ENCODE measurements at regions not wholly inside any gene's neighbourhood (a gene's known extent, or its start where the extent isn't known, plus 50 kb on each side); places are given as distances from the start of the nearest gene placed in this dataset.

DNA sequence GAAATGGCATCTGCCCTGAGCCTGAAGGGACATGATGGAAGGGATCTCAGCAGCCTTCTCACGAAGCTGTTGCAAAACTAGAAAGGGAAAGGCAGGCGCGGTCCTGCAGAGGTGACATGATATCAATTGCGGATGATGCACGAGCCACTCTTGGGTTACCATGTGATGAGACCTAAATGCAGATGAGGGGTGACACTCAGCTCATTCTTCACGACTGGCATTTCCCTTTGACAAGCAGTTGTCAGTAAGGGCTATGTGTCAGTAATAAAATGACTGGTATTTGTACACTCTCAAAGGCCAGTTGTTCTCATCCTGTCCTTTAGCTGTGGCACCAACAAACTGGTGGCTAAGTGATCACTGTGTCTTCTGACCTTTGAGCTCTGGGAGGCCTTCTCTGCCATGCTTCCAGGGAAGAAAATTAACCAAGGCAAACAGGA lies 273.6 kb downstream of the ETAA1 start:
- TF ChIP-seq, protein P1, sequence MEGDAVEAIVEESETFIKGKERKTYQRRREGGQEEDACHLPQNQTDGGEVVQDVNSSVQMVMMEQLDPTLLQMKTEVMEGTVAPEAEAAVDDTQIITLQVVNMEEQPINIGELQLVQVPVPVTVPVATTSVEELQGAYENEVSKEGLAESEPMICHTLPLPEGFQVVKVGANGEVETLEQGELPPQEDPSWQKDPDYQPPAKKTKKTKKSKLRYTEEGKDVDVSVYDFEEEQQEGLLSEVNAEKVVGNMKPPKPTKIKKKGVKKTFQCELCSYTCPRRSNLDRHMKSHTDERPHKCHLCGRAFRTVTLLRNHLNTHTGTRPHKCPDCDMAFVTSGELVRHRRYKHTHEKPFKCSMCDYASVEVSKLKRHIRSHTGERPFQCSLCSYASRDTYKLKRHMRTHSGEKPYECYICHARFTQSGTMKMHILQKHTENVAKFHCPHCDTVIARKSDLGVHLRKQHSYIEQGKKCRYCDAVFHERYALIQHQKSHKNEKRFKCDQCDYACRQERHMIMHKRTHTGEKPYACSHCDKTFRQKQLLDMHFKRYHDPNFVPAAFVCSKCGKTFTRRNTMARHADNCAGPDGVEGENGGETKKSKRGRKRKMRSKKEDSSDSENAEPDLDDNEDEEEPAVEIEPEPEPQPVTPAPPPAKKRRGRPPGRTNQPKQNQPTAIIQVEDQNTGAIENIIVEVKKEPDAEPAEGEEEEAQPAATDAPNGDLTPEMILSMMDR (IDR thresholded peaks at IDR 0.05; ENCODE audit: insufficient read depth, low read depth, low read length, missing control alignments): no peak
- no peak for DNase-seq (ENCODE audit: low read depth)
- H3K4me3 ChIP-seq (ENCODE audit: low read length): no peak overlapping the region

DNA sequence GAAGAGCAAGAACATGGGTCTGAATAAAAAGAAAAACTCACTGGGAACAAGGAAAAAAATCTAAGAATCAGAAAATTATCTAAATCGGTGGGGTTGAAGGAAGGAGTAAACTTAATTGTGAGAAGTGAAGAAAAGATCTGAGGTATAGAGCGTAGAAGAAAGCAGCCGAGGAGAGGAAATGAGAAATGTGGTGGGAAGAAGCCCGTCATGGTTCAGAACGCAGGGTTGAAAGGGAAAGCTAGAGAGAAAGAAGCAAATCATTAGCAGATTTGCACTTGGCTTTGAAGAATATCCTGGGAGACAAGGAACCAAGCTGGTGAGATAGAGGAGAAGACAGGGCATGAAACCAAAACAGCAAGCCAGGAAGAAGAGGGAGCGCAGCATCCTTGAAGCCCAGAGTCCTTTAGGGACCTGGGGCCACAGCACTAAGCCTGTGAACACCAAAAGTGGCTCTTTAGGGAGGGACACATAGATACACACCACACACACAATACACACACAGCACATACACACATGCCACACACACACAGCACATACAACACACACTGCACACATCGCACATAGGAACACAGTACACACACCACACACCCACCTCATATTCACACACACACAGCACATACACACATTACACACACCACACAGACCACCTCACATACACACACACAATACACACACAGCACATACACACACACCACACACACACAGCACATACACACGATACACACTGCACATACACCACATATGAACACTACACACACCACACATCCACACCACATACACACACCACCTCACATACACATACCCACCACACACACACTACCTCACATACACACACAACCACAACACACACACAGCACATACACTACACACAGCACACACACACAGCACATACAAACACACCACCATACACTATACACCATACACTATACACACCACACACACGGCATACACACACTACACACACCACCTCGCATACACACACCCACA lies 274.6 kb downstream of the ETAA1 start:
- no peak for DNase-seq (ENCODE audit: low read depth)
- H3K4me3 ChIP-seq (ENCODE audit: low read length): no peak overlapping the region
- TF ChIP-seq, protein P1 (IDR thresholded peaks at IDR 0.05; ENCODE audit: insufficient read depth, low read depth, low read length, missing control alignments): no peak

DNA sequence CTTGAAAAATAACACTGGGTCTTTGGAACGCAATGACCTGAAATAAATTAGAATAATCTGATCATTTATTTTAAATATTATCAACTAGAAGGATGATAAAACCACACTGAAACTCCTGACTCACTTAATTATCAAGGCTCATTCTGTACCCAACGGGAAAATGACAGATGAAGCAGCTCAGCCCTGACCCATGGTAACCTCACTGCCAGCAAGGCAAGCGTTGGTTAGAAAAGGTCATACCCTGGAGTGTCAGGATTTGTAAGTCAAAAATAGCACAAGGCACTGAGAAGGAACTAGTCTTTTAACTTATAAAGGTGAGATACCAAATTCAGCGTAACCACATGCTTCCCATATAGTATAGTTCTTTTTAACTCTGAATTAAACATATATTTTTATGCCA lies 277.5 kb downstream of the ETAA1 start:
- DNase-seq (ENCODE audit: low read depth): no peak
- no peak overlapping the region for H3K4me3 ChIP-seq (ENCODE audit: low read length)
- TF ChIP-seq, protein P1 (IDR thresholded peaks at IDR 0.05; ENCODE audit: insufficient read depth, low read depth, low read length, missing control alignments): no peak

DNA sequence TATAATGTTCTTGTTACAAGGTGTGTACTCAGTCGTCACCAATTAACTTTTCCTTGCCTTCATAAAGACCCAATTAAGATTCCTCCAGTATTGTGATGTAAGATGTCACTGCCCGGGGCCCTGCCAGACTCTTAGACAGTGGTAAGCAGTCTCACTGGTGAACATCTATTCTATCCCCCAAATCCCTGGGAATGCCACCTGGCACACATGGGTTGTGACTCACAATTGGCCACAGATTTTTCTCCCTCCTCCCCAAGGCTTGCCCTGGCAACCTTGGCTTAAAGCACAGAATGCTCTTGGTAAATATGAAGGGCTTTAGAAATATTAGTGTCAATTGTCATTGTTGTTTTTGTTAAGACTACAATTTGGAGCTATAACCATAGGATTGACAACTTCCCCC lies 287.9 kb downstream of the ETAA1 start:
- TF ChIP-seq, protein P1 (IDR thresholded peaks at IDR 0.05; ENCODE audit: insufficient read depth, low read depth, low read length, missing control alignments): no peak

DNA sequence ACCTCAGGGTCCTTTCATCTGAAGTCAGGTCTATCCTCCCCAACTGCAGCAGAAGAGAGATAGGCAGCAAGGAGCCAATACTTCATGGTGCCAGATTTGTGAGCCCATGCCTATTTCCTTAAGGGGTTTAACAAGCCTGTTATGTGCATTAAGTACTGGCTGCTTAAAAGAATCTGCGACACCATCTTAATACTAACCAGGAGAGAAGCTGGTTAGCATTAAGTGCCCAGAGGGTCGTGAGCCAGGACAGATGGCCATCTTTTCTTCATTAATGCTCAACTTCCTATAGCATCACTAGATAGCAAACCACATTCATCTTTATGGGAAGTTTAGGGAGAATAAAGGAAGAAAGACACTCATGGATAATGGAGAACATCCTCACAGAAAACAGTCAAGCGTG lies 289.1 kb downstream of the ETAA1 start:
- no peak for DNase-seq (ENCODE audit: low read depth)
- H3K4me3 ChIP-seq (ENCODE audit: low read length): no peak overlapping the region
- TF ChIP-seq, protein P1 (IDR thresholded peaks at IDR 0.05; ENCODE audit: insufficient read depth, low read depth, low read length, missing control alignments): no peak

More for the DNA sequence above, 287.9 kb downstream of the ETAA1 start:
- H3K4me3 ChIP-seq (ENCODE audit: low read length): no peak overlapping the region
- DNase-seq (ENCODE audit: low read depth): no peak

DNA sequence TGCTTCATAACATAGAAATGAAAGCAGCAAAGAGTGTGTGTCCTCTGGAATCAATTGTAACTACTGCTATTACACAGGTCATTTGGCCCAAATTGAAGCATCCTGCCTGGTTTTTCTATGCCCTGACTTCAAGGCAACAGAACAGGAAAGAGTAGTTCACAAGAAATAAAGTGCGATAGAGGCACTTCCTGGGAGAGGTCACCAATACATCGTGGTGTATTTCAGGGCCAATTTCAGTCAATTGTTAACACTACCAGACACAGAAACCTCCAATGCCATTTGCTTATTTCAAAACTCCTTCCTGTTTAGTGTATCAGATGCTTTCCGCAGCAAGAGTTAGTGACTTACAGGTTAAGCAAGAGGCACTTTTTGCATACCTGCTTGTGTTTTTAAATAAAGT lies 292.1 kb downstream of the ETAA1 start:
- no peak for DNase-seq (ENCODE audit: low read depth)
- H3K4me3 ChIP-seq (ENCODE audit: low read length): no peak overlapping the region

More for the DNA sequence above, 292.1 kb downstream of the ETAA1 start:
- TF ChIP-seq, protein P1 (IDR thresholded peaks at IDR 0.05; ENCODE audit: insufficient read depth, low read depth, low read length, missing control alignments): no peak
